BLaER1 (cell line): ENCODE measurements at regions not wholly inside any gene's neighbourhood (a gene's known extent, or its start where the extent isn't known, plus 50 kb on each side); places are given as distances from the start of the nearest gene placed in this dataset.

ENCODE experiments used
- H3K27ac ChIP-seq: shearing (Covaris generic); formaldehyde crosslinking; 2 replicates; pipeline ENCODE4 v1.8.1; 2022
- H3K27me3 ChIP-seq: shearing (Covaris generic); formaldehyde crosslinking; 2 replicates; pipeline ENCODE4 v1.8.1; 2022
- H3K36me3 ChIP-seq: shearing (Covaris generic); formaldehyde crosslinking; 2 replicates; pipeline ENCODE4 v1.8.1; 2022
- H3K4me1 ChIP-seq: shearing (Covaris generic); formaldehyde crosslinking; 2 replicates; pipeline ENCODE4 v1.8.1; 2022
- H3K4me2 ChIP-seq: shearing (Covaris generic); formaldehyde crosslinking; 2 replicates; pipeline ENCODE4 v1.8.1; 2022
- H3K4me3 ChIP-seq: shearing (Covaris generic); formaldehyde crosslinking; 2 replicates; pipeline ENCODE4 v1.8.1; 2022
- H3K9ac ChIP-seq: shearing (Covaris generic); formaldehyde crosslinking; 2 replicates; pipeline ENCODE4 v1.8.1; 2022
- H3K9me3 ChIP-seq: shearing (Covaris generic); formaldehyde crosslinking; 2 replicates; pipeline ENCODE4 v1.8.1; 2022
- H4K20me1 ChIP-seq: shearing (Covaris generic); formaldehyde crosslinking; 2 replicates; pipeline ENCODE4 v1.8.1; 2022
- Cebpa-rat ChIP-seq: shearing (Covaris generic); IDR thresholded peaks from 2 replicates; pipeline ENCODE4 v1.8.1; 2022

DNA sequence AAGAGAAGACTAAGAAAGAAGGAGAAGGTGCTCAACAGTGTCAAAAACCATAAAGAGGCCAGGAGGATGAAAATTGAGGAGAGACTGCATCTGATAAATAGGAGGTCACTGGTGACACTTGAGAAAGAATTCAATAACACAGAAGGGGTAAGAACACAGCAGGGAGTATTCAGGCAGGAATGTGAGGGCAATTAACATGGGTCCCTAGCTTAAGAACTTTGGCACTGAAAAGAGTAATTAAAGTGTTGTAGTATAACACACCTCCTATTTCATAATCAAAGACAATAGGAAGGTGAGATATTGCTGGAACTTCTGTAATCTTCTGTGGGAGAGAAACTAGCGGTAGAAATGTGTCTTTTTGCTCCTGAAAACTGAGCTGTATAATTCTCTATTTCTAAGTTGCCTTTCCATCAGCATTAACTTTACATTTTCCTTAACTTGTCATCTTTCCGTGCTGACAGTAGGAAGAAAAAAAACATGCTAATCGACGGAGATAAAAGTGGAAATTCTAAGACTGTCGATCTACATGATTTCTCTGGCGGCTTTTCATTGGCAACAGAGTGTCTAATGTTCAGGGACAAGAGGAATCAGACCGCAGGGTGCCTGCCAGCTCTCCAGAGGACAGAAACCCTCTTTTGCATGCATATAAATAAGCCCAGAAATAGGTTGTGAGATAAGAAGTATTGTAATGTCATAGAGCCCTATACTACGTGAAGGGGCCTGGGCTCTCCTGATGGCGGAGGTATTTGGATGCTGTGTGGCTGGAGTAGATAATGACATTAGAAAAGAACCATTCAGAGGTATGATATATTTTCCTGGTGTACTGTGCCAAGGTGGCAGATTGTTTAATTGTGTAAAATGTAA, 147.9 kb upstream of the GAP43 start:
- Histone ChIP-seq H3K4me2 (no peak overlapping the region), H4K20me1 (no peaks in the 10 kb centered on the region), H3K9ac (no peak overlapping the region), H3K27me3 (no peaks in the 10 kb centered on the region), H3K9me3 (no peaks in the 10 kb centered on the region), H3K36me3 (no peaks in the 10 kb centered on the region), H3K27ac (no peak overlapping the region), H3K4me3 (no peak overlapping the region), H3K4me1 (no peaks in the 10 kb centered on the region)
- no peak for TF ChIP-seq Cebpa-rat

DNA sequence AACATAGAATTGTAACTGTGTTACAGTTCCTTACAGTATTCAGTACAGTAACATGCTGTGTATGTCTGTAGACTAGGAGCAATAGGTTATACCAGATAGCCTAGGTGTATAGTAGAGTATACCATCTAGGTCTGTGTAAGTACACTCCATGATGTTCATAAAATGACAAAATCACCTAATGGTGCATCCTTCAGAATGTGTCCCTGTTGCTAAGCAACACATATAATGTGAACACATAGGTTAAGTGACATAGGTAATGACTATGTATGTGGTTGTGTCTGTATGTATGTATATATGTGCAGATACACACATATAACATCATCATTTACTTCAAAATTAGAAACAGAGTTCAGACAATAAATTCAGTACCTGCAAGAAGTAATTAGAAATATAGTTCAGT, 146.8 kb upstream of the GAP43 start:
- no peak overlapping the region for H3K27ac ChIP-seq
- H4K20me1 ChIP-seq: no peaks in the 10 kb centered on the region
- no peaks in the 10 kb centered on the region for H3K9me3 ChIP-seq
- H3K9ac ChIP-seq: no peak overlapping the region
- no peaks in the 10 kb centered on the region for H3K27me3 ChIP-seq
- no peak for TF ChIP-seq Cebpa-rat
- no peaks in the 10 kb centered on the region for H3K36me3 ChIP-seq
- H3K4me1 ChIP-seq: no peaks in the 10 kb centered on the region
- no peak overlapping the region for H3K4me3 ChIP-seq
- no peak overlapping the region for H3K4me2 ChIP-seq

DNA sequence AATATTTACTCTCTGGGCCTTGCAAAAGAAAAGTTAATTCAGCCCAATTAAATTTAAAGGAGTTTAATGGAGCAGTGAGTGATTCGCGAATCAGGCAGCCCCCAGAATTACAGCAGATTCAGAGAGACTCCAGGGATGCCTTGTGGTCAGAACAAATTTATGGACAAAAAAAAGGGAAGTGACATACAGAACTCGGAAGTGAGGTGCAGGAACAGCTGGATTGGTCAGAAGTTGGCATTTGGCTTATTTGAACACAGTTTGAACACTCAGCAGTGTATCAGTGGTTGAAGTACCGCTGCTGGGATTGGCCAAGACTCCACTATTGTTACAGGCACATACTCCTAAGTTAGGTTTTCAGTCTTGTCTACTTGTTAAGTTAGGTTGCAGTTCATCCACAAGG, 145.0 kb upstream of the GAP43 start:
- no peak overlapping the region for H3K4me2 ChIP-seq
- TF ChIP-seq Cebpa-rat: no peak
- H3K27me3 ChIP-seq: no peaks in the 10 kb centered on the region
- no peak overlapping the region for H3K27ac ChIP-seq
- no peaks in the 10 kb centered on the region for H4K20me1 ChIP-seq
- no peaks in the 10 kb centered on the region for H3K4me1 ChIP-seq
- no peaks in the 10 kb centered on the region for H3K9me3 ChIP-seq
- H3K36me3 ChIP-seq: no peaks in the 10 kb centered on the region
- H3K9ac ChIP-seq: no peak overlapping the region
- no peak overlapping the region for H3K4me3 ChIP-seq

DNA sequence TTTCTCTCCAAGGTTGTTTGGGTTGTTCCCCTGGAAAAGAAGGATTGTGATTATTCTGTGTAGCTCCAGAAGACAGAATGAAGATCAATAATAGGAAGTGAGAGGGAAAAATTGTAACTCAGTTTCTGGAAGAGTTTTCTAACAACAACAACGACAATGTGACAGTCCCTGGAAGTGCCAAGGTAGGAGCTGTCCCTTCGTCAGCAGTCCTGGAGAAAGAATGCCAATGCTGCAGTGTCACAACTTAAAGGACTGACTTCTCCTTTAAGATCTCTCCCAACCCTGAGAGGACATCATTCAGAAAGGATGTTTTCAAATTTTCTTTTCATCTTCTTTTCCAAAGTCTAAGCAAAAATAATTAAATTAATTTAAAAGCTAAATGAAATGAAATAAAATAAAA, 136.4 kb upstream of the GAP43 start:
- H3K36me3 ChIP-seq: no peaks in the 10 kb centered on the region
- no peak overlapping the region for H3K4me2 ChIP-seq
- H3K9ac ChIP-seq: no peak overlapping the region
- H3K4me1 ChIP-seq: peaks cover 6% of the 10 kb centered on the region; the same call in 1 of the 2 replicates
- H3K27me3 ChIP-seq: no peaks in the 10 kb centered on the region
- H3K9me3 ChIP-seq: no peaks in the 10 kb centered on the region
- no peak for TF ChIP-seq Cebpa-rat
- H3K27ac ChIP-seq: no peak overlapping the region
- H4K20me1 ChIP-seq: no peaks in the 10 kb centered on the region
- no peak overlapping the region for H3K4me3 ChIP-seq

DNA sequence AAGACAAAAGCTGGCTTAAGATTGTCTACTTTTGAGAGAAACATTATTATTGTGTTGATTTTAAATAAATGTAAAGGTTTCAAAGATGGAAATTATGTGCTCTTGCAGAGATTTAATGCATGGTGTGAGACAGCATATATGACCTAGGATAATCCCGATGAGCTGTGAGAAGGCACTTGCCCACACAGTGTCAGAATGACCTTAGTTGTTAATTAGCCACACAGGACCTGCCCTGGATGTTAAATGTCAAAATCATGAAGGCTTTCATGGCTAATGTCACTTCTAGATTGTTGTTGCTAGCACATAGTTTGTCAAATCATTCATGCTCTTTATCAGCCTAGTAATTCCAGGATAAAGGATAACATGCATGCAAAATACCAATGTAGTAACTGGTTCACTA, 135.3 kb upstream of the GAP43 start:
- H3K36me3 ChIP-seq: no peaks in the 10 kb centered on the region
- H3K27ac ChIP-seq: no peak overlapping the region
- no peak overlapping the region for H3K4me3 ChIP-seq
- no peaks in the 10 kb centered on the region for H4K20me1 ChIP-seq
- no peak overlapping the region for H3K4me2 ChIP-seq
- H3K27me3 ChIP-seq: no peaks in the 10 kb centered on the region
- no peaks in the 10 kb centered on the region for H3K9me3 ChIP-seq
- no peak overlapping the region for H3K9ac ChIP-seq
- H3K4me1 ChIP-seq: peaks cover 6% of the 10 kb centered on the region; the same call in 1 of the 2 replicates
- TF ChIP-seq Cebpa-rat: no peak

DNA sequence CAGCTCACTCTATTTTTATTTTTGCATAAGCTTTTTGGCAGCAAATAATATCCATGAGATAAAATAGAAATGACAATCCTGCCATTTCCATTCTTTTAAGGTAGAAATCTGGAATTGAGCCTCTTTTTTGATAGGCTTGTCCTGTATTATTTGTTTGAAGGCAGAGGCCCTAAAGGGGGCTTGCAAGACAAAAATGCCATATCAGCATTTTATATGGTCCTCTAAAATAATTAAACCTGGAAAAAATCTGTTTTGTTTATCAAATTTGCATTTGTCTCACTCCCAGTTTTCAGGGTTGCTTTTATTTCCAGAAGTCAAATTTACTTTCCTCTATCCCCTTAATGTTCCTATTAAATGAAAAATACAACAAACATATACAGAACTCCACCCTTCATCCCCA, 134.9 kb upstream of the GAP43 start:
- Histone ChIP-seq H3K27me3 (no peaks in the 10 kb centered on the region), H3K4me1 (peaks cover 6% of the 10 kb centered on the region; the same call in 1 of the 2 replicates), H3K9ac (no peak overlapping the region), H3K27ac (no peak overlapping the region), H3K4me3 (no peak overlapping the region), H3K9me3 (no peaks in the 10 kb centered on the region), H3K4me2 (no peak overlapping the region), H3K36me3 (no peaks in the 10 kb centered on the region), H4K20me1 (no peaks in the 10 kb centered on the region)
- TF ChIP-seq Cebpa-rat: no peak

DNA sequence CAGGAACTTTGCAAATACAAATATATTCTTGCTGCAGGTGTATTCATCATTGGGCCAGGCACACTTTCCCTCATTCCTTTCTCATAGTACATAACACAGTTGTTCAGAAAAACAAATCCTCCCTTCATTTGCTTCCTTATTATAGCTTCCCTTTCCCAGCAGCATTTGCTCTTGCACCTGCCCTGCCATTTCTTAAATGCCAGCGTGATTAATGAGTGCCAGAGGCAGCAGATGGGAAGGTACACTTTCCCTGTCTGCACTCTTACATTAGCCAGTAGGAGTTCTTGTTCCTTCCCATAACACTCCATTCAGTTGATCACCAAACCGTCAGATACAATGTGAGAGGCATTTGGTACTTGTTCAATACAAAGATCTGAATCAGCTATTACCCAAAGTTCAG, 128.5 kb upstream of the GAP43 start:
- Histone ChIP-seq H3K4me3 (no peak overlapping the region), H4K20me1 (no peaks in the 10 kb centered on the region), H3K27ac (no peak overlapping the region), H3K27me3 (no peaks in the 10 kb centered on the region), H3K4me2 (no peak overlapping the region), H3K9me3 (no peaks in the 10 kb centered on the region), H3K36me3 (no peaks in the 10 kb centered on the region), H3K9ac (no peak overlapping the region), H3K4me1 (peaks cover 6% of the 10 kb centered on the region; the same call in 1 of the 2 replicates)
- no peak for TF ChIP-seq Cebpa-rat

DNA sequence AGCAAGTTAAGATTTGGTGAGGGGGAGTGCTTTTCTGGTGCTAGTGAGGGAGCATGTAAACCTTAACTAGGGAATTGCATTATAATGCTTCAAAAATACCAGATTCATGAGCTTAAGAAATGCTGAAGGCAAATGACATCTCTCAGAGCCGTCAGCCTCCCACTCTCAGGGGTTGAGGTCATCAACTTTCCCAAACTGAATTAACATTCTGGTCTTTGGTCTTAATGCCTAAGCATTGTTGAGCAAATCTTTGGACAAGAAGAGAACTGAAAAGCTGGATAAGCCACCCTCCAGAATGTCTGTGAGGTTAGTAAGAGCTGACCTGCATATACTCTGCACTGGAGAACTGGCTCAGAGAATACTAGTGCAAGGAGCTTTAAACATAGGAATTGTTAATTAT, 124.9 kb upstream of the GAP43 start:
- Histone ChIP-seq H3K4me2 (no peak overlapping the region), H3K4me3 (no peak overlapping the region), H3K9ac (no peak overlapping the region), H3K27me3 (no peaks in the 10 kb centered on the region), H3K27ac (no peak overlapping the region), H3K4me1 (no peaks in the 10 kb centered on the region), H3K36me3 (no peaks in the 10 kb centered on the region), H4K20me1 (no peaks in the 10 kb centered on the region), H3K9me3 (no peaks in the 10 kb centered on the region)
- no peak for TF ChIP-seq Cebpa-rat

DNA sequence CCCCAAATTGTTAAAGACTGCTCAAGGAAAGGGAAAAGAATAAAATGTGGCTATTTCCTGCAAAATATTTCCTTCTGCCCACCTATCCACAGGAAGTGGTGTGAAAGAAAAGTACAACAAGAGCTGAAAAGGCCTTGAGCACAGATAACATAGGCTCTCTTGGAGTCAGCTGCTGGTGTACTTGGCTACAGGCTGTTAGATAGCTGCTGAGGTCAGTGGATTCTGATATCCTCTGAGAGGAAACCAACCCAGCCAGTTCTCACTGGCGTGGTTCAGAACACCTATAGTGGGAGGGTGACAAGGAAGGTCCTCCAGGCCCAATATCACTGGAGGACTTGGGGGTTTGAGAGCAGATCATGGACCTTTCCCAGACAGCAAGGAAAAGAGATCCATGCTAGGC, 124.4 kb upstream of the GAP43 start:
- Histone ChIP-seq H3K27ac (no peak overlapping the region), H3K4me3 (no peak overlapping the region), H4K20me1 (no peaks in the 10 kb centered on the region)

DNA sequence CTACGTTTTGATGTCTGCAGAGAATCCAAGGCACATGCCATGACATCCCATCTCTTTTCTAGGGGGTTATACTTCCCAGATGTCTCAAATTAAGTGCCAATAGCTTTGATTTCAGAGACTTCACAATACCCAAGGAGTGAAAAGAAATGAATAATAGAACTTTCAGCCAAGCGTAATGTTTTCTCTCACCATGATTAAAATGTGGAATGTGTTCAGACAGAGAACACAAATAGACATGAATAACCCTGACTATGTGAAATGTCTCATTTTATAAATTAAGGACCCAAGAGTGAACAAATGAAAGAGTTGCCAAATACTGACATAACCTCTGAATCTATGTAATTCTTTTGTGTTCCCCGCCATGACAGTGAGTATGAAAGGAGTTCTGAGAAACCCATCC, 123.6 kb upstream of the GAP43 start:
- Histone ChIP-seq H3K4me2 (no peak overlapping the region), H3K4me1 (no peaks in the 10 kb centered on the region), H3K4me3 (no peak overlapping the region), H3K36me3 (no peaks in the 10 kb centered on the region), H3K27ac (no peak overlapping the region), H3K9me3 (no peaks in the 10 kb centered on the region), H4K20me1 (no peaks in the 10 kb centered on the region), H3K9ac (no peak overlapping the region), H3K27me3 (no peaks in the 10 kb centered on the region)
- no peak for TF ChIP-seq Cebpa-rat

More for the DNA sequence above, 124.4 kb upstream of the GAP43 start:
- Histone ChIP-seq H3K36me3 (no peaks in the 10 kb centered on the region), H3K9ac (no peak overlapping the region), H3K4me2 (no peak overlapping the region), H3K9me3 (no peaks in the 10 kb centered on the region), H3K27me3 (no peaks in the 10 kb centered on the region), H3K4me1 (no peaks in the 10 kb centered on the region)
- no peak for TF ChIP-seq Cebpa-rat

DNA sequence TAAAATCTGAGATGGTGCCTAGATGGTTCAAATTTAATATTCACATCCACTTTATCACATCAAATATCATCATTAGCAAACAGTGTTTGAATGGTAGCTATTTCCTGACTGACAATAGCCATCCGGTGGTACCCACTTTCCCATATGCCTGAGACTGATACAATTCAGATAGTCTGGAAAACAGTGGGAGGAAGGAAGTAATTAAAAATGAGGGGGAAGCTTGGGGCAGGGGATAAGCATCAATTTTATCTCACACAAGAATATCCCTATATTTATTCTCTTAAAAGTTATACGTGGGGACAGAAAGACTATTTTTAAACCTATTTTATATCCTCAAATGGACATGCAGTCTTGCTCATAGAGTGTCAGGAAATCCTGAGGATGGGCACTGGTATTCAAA, 122.5 kb upstream of the GAP43 start:
- H3K4me1 ChIP-seq: no peaks in the 10 kb centered on the region
- H3K4me2 ChIP-seq: no peak overlapping the region
- H3K36me3 ChIP-seq: no peaks in the 10 kb centered on the region
- H3K9ac ChIP-seq: no peak overlapping the region
- no peak overlapping the region for H3K27ac ChIP-seq
- peaks cover 7% of the 10 kb centered on the region for H3K9me3 ChIP-seq
- no peaks in the 10 kb centered on the region for H3K27me3 ChIP-seq
- H4K20me1 ChIP-seq: no peaks in the 10 kb centered on the region
- TF ChIP-seq Cebpa-rat: no peak
- no peak overlapping the region for H3K4me3 ChIP-seq
